Activated naive CD8-positive, alpha-beta T cell treated with anti-CD3 and anti-CD28 coated beads for 36 hours (primary cell): ENCODE measurements at regions not wholly inside any gene's neighbourhood (a gene's known extent, or its start where the extent isn't known, plus 50 kb on each side); places are given as distances from the start of the nearest gene placed in this dataset.

Experiments
- DNase-seq: peaks from one replicate; pipeline ENCODE4 v3.0.0; 2021
- H3K27ac Mint-ChIP-seq: one replicate; pipeline ENCODE4 v1.8.0; 2022; ENCODE audit warnings: mild to moderate bottlenecking, moderate library complexity, mixed read lengths
- H3K27me3 Mint-ChIP-seq: one replicate; pipeline ENCODE4 v1.8.0; 2022; ENCODE audit warnings: mild to moderate bottlenecking, mixed read lengths
- H3K36me3 Mint-ChIP-seq: one replicate; pipeline ENCODE4 v1.8.0; 2021; ENCODE audit warnings: mild to moderate bottlenecking, mixed read lengths
- H3K4me1 Mint-ChIP-seq: one replicate; pipeline ENCODE4 v1.8.0; 2021; ENCODE audit warnings: mixed read lengths
- H3K4me3 Mint-ChIP-seq: one replicate; pipeline ENCODE4 v1.8.0; 2022; ENCODE audit warnings: mild to moderate bottlenecking, moderate library complexity, mixed read lengths
- H3K9me3 Mint-ChIP-seq: one replicate; pipeline ENCODE4 v1.8.0; 2022; ENCODE audit warnings: mixed read lengths

DNA sequence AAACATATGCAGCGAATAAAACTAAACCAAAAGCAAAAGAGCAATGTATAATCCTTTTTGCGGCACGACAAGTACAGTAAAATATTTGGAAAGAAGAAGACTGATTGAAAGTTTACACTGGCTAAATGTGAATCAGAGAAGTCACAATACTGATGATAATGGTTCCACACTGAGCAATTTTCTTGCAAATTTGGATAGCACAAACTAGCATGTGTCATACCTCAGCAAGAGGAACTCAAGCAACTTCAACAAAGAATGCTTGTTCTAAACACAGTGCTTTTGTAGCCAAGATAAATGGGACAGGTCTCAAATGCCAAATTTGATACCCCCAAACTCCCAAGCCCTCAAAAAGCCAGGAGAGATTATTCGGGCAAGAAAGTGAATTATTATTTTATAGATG lies 839.1 kb downstream of the GALC start:
- Mint-ChIP-seq H3K27me3 (no peaks in the 10 kb centered on the region), H3K4me3 (no peak overlapping the region), H3K9me3 (peaks cover 5% of the 10 kb centered on the region), H3K36me3 (no peaks in the 10 kb centered on the region), H3K4me1 (no peaks in the 10 kb centered on the region), H3K27ac (no peak overlapping the region)
- no peak for DNase-seq

DNA sequence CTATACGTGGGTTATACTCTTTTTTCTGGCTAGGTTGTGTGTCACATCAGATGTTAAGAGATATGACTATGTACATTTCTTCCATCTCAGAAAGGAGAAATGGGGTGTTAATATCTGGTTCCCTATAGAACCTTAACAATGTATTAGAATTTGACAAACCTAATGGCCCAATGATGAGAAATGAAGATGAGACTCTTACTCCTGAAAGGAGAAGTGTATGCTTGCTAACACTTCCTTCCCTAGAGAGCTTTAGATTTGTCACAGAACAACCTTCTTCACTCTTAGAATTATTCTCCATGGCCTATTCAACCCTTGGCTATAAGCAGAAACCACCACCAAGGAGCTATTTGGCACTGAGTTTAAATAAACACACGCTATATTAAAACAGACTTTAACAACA lies 839.6 kb downstream of the GALC start:
- H3K36me3 Mint-ChIP-seq = no peaks in the 10 kb centered on the region
- H3K4me3 Mint-ChIP-seq = no peak overlapping the region
- no peaks in the 10 kb centered on the region for H3K27me3 Mint-ChIP-seq

DNA sequence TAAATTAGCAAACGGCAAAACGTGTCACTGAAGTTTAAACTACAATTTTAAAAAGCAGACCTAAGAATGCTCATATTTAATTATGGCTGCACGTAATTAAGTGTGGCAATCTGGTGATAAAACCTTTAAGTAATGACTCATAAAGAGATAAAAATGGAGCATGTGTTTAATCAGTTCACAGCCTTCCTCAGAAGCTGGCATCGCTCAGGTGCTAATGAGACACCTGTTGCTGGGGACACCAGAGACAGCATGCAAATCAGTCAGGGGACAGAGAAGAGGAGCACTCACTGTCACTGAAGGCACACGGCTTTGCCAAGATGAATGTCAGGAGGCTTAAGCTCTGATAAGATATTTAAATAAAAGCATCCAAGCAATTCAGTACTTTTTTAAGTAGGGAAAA lies 840.3 kb downstream of the GALC start:
- no peaks in the 10 kb centered on the region for H3K36me3 Mint-ChIP-seq
- no peaks in the 10 kb centered on the region for H3K27me3 Mint-ChIP-seq
- peaks cover 5% of the 10 kb centered on the region for H3K9me3 Mint-ChIP-seq
- no peak overlapping the region for H3K27ac Mint-ChIP-seq
- no peak overlapping the region for H3K4me3 Mint-ChIP-seq
- no peak for DNase-seq
- no peaks in the 10 kb centered on the region for H3K4me1 Mint-ChIP-seq

More for the DNA sequence above, 839.6 kb downstream of the GALC start:
- peaks cover 5% of the 10 kb centered on the region for H3K9me3 Mint-ChIP-seq
- no peaks in the 10 kb centered on the region for H3K4me1 Mint-ChIP-seq
- no peak overlapping the region for H3K27ac Mint-ChIP-seq
- DNase-seq = no peak

DNA sequence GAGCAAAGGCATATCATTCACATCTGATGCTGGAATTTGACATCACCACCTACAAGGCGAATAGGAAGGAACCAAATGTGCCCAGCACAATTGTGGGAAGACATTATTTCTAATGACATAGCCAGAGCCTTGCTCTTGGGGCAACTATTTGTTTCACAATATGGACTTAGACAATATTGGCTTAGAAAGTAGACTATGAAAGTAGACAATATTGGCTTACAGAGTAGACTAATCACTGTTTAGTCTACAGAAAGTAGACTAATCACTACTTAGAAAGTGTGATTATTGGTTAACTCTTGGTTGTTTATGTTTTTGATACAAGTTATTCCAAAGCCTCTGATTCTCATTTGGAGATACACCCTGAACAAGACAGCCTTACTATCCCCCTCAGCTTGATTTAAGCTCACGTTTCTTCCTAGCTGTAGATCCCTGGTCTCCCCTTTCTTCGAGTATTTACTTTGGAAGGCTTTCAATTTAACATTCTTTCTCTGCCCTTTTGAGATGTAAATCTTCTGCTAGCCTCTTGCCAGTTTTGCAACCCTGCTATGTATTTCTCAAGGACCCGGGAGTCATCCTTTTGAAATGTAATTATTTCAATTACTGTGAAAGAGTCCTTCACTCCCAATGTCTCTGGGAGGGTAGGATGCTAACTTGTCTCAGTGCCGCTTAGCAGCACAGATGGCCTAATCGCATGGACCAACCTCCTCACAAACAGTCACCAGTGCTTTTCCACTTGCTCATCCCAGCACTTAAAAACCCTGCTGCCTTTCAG lies 843.2 kb downstream of the GALC start:
- H3K9me3 Mint-ChIP-seq = peaks cover 3% of the 10 kb centered on the region
- H3K4me3 Mint-ChIP-seq = no peak overlapping the region
- H3K27me3 Mint-ChIP-seq = no peaks in the 10 kb centered on the region

DNA sequence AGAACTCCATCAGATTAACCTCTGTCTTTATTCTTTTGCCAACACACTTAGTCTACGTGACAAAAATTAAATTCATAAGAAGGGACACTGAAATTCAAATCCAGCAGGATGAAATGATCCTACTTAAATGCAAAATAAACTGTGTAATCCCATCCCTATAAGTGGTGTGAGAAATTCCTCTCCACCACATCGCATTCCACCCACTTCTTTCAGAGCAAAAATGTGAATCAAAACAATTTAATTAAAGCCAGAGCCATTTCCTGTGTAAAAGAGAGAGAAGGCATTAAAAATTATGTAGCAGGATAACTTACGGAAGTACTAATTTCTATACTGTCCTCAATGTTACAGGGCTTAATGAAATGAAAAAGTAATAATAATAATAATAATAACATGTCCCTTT lies 844.3 kb downstream of the GALC start:
- H3K27ac Mint-ChIP-seq = no peak overlapping the region
- H3K27me3 Mint-ChIP-seq = no peaks in the 10 kb centered on the region
- DNase-seq = no peak
- no peak overlapping the region for H3K4me3 Mint-ChIP-seq
- no peaks in the 10 kb centered on the region for H3K36me3 Mint-ChIP-seq
- H3K9me3 Mint-ChIP-seq = peaks cover 3% of the 10 kb centered on the region
- no peaks in the 10 kb centered on the region for H3K4me1 Mint-ChIP-seq

More for the DNA sequence above, 843.2 kb downstream of the GALC start:
- Mint-ChIP-seq H3K27ac (no peak overlapping the region), H3K4me1 (no peaks in the 10 kb centered on the region), H3K36me3 (no peaks in the 10 kb centered on the region)
- DNase-seq = no peak

DNA sequence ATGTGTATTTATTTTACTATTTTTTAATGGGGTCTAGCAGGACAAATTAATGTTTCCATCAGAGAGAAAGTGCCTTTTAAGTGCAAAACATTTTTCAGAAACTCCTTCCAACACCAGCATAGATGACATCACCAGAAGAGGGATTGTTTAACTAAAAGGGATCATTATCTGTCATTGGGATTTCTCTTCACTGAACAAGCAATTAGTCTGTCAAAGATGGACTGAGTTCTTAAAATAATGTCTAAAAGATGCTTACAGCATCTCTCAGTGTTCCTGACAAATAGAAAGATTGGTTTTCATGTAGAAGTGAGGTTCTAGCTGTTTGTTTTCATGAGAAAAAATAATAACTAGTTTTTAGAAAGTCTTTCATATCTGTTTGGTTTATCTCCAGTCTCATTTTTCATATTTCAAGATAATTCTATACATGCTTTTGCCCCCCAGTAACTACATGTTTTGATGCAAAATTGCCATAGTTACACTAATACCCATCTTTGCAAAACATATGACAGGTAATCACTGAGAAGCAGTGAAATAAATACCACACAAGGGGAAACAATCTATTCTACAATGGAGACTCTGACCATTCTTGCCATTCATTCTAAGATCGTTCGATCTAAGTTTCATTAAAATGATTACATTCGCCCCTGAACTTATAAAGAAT lies 850.3 kb downstream of the GALC start:
- no peaks in the 10 kb centered on the region for H3K4me1 Mint-ChIP-seq

DNA sequence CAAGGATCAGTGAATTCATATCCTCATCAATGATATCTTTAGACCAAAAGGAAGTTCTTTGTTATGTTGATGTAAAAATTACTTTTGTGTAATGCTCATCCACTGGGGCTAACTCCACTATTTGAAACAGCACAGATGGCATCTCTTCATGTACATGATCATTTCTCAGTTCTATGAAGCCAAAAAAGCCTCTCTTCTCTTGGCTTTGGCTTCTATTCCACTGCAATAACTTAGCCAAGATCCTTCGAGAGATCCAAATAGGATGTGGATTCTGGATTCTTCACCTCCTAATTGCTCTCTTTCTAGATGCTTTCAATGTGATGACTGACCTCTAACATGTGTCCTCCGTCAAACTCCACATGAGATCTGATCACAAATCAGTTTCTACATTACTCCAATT lies 851.2 kb downstream of the GALC start:
- no peak overlapping the region for H3K4me3 Mint-ChIP-seq
- no peaks in the 10 kb centered on the region for H3K4me1 Mint-ChIP-seq
- no peaks in the 10 kb centered on the region for H3K36me3 Mint-ChIP-seq
- H3K9me3 Mint-ChIP-seq = no peaks in the 10 kb centered on the region
- H3K27me3 Mint-ChIP-seq = no peaks in the 10 kb centered on the region
- H3K27ac Mint-ChIP-seq = no peak overlapping the region
- DNase-seq = no peak

More for the DNA sequence above, 850.3 kb downstream of the GALC start:
- Mint-ChIP-seq H3K27me3 (no peaks in the 10 kb centered on the region), H3K27ac (no peak overlapping the region), H3K4me3 (no peak overlapping the region), H3K36me3 (no peaks in the 10 kb centered on the region), H3K9me3 (no peaks in the 10 kb centered on the region)
- DNase-seq = no peak

DNA sequence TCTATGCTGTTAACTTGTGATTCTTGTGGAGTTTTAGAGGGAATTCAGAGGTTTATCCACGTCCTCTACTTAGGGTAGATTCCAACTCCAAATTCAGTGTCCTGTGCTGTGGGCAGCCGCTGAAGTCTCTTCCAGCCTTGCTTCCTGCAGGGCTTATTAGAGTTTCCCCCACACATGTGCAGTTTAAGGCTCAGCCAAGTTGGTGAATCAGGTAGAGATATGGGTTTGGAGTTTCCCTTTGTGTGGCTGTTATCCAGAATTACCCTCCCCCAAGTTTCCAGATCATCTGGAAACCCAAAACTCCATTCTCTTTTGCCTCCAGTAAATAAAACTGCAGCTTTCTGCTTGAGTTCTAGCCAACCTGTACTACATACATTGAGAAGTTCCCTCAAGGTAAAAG lies 853.7 kb downstream of the GALC start:
- Mint-ChIP-seq H3K9me3 (peaks cover 2% of the 10 kb centered on the region), H3K4me3 (no peak overlapping the region), H3K4me1 (no peaks in the 10 kb centered on the region), H3K27me3 (no peaks in the 10 kb centered on the region), H3K27ac (no peak overlapping the region), H3K36me3 (no peaks in the 10 kb centered on the region)
- no peak for DNase-seq

DNA sequence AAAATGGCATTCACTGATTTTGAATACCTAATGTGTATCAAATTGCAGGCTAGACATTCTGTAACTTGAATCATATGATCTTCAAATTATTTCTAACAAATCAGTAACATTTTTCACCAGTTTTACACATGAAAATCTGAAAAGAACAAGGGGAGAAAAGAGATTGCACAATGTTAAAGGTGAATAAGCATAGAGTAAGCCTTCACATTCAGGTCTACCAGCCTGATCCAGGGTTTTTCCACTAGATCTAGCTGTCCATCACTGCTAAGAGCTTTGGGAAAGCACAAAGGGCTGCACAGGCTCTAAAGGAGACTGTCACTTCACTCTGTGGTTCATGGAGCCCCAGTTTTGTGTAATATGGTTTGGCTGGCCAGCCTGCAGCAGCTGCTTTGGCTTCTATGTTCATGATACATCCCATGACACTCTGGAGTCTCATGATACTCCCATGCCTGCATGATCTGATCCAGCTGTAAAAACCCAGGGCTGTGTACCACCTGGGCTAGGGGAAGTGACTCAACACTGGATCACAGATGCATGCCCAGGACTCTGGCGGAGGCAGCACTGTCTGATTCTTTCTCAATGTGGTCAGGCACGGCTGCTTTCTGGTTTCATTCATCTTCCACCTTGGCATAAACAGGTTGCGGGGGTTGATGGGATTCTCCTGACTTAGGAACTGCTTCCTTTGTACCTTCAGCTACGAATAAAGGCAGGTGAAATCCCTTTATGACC lies 859.7 kb downstream of the GALC start:
- Mint-ChIP-seq H3K27me3 (no peaks in the 10 kb centered on the region), H3K4me1 (no peaks in the 10 kb centered on the region)

DNA sequence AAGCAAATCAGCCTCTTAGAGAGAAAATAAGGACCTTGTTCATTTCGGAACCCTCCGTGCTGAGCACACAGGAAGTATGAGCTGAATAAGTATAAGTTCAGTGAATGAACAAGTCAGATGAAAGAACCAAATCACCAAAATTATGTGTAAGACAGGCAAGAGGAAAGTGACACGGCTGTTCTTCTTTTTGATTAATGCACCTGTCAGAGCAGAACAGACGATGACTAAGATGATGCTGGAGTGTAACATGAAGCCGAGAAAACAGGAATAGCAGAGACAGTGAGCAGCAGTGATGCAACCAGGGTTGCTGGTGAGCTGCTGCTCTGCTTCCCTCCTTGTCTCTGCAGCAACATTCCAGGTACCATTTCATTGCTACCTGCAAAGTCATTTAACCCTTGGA lies 861.1 kb downstream of the GALC start:
- no peak for DNase-seq
- Mint-ChIP-seq H3K36me3 (no peaks in the 10 kb centered on the region), H3K27me3 (no peaks in the 10 kb centered on the region)

More for the DNA sequence above, 859.7 kb downstream of the GALC start:
- Mint-ChIP-seq H3K27ac (no peak overlapping the region), H3K36me3 (no peaks in the 10 kb centered on the region), H3K9me3 (peaks cover 2% of the 10 kb centered on the region), H3K4me3 (no peak overlapping the region)
- no peak for DNase-seq

DNA sequence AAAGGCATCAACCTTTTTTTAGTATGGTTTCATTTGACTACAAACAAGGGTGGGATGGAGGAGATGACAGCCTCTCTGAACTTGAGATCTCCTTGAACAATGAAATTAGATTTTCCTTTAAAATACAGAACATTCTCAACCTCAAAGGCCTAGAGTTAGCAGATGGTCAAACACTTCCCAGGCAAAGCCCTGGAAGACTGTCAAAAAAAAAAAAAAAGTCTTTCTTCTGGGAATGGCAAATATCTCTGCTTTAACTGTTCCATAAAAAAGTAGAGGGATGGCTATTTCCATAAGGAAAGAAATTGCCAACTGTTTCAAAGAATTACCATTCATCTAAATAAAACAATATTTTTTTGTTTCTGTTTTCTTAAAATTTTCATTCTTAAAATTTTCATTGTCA lies 870.8 kb downstream of the GALC start:
- no peak overlapping the region for H3K4me3 Mint-ChIP-seq
- no peaks in the 10 kb centered on the region for H3K4me1 Mint-ChIP-seq
- H3K36me3 Mint-ChIP-seq = no peaks in the 10 kb centered on the region
- DNase-seq = no peak
- no peak overlapping the region for H3K27ac Mint-ChIP-seq
- peaks cover 2% of the 10 kb centered on the region for H3K9me3 Mint-ChIP-seq
- no peaks in the 10 kb centered on the region for H3K27me3 Mint-ChIP-seq

More for the DNA sequence above, 861.1 kb downstream of the GALC start:
- peaks cover 2% of the 10 kb centered on the region for H3K9me3 Mint-ChIP-seq
- no peaks in the 10 kb centered on the region for H3K4me1 Mint-ChIP-seq
- no peak overlapping the region for H3K4me3 Mint-ChIP-seq
- H3K27ac Mint-ChIP-seq = no peak overlapping the region

DNA sequence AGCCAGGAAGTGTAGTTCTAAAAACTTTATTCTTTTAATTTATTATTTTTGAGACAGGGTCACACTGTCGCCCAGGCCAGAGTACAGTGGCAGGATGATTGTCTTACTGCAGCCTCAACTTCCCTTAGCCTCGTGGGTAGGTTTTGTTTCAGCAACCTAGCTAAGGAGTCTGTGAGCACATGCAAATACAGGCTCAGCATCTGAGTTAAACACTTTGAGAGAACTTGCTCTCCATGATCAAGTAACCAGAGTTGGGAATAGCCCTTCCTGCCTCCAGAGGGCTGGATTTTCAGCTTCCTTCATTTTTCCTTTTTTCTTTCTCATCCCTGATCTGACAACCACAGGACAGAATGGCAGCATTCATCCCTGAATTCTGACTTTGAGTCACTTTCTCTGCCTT lies 871.3 kb downstream of the GALC start:
- Mint-ChIP-seq H3K4me1 (no peaks in the 10 kb centered on the region), H3K27me3 (no peaks in the 10 kb centered on the region), H3K4me3 (no peak overlapping the region), H3K36me3 (no peaks in the 10 kb centered on the region), H3K27ac (peak overlapping the region; percentile 22), H3K9me3 (peaks cover 2% of the 10 kb centered on the region)
- no peak for DNase-seq

DNA sequence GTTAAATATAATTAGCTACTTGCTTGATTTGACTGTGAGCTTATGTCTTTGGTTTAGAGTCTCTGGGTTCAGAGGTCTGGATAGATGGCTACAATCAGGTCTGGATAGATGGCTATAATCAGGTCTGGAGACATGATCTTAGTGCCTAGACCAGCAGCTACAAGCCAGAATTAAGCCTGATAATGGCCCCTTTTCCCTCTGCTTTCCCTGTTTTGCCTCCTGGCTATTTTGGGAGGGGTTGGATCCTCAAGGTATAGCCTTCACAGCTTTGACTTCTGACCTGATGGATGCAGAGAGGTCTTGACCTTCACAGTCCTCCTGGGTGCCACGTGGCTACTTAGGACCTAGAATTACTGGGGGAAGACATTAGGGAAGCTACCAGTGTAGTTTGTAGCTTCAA lies 877.7 kb downstream of the GALC start:
- no peaks in the 10 kb centered on the region for H3K36me3 Mint-ChIP-seq
- no peaks in the 10 kb centered on the region for H3K27me3 Mint-ChIP-seq
- no peak overlapping the region for H3K4me3 Mint-ChIP-seq
- no peaks in the 10 kb centered on the region for H3K4me1 Mint-ChIP-seq
- no peak for DNase-seq
- H3K27ac Mint-ChIP-seq = no peak overlapping the region
- H3K9me3 Mint-ChIP-seq = peaks cover 2% of the 10 kb centered on the region

DNA sequence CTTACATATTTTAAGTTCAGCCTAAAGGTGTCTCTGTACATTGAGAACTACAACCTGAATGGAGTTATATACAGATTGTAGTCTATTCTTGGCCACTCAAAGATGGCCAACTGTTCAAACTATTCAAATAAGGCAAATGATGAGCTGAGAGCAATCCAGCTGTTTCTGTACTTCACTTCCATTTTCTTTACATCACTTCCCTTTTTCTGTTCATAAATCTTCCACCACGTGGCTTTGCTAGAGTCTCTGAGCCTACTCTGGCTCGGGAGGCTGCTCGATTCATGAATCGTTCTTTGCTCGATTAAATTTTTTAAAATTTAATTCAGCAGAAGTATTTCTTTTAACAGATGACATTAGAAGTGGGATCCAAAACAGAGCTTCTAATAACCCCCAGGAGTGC lies 879.7 kb downstream of the GALC start:
- no peaks in the 10 kb centered on the region for H3K27me3 Mint-ChIP-seq
- no peak for DNase-seq
- no peaks in the 10 kb centered on the region for H3K36me3 Mint-ChIP-seq
- H3K9me3 Mint-ChIP-seq = peaks cover 2% of the 10 kb centered on the region
- no peak overlapping the region for H3K27ac Mint-ChIP-seq
- no peak overlapping the region for H3K4me3 Mint-ChIP-seq
- H3K4me1 Mint-ChIP-seq = no peaks in the 10 kb centered on the region

DNA sequence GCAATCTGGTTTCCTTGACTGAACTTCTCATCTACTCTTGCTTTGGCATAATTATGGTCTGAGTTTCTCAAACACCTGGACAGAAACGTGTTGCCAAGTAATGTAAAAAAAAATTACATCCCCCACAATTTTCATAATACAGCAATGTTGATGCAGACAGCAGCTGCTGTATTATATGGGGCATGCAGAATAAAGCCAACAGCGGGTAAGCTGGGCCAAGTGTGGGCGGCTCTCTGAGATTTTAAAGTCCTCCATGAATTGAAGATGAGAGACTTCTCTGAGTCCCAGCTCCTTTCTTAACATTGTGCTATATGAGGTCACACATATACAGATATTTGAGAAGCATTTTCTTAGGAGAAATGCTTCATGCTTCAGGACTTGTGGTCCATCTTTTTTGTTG lies 881.2 kb downstream of the GALC start:
- DNase-seq = no peak
- Mint-ChIP-seq H3K4me1 (no peaks in the 10 kb centered on the region), H3K4me3 (no peak overlapping the region), H3K27me3 (no peaks in the 10 kb centered on the region), H3K36me3 (no peaks in the 10 kb centered on the region), H3K9me3 (peaks cover 2% of the 10 kb centered on the region), H3K27ac (no peak overlapping the region)
